ENCODE measurements at regions not wholly inside any gene's neighbourhood (a gene's known extent, or its start where the extent isn't known, plus 50 kb on each side); places are given as distances from the start of the nearest gene placed in this dataset.

GRCh38 chr5:115749016-115749415, 67.4 kb downstream of the CDO1 start:
- TF ChIP-seq CTCF (conservative IDR thresholded peaks at IDR 0.05; ENCODE audit: low read length): no peak
- TF ChIP-seq EZH2phosphoT487 (IDR thresholded peaks at IDR 0.05; ENCODE audit: borderline replicate concordance, low read depth, low read length): no peak
